Epithelial cell of proximal tubule (primary cell): ENCODE measurements at regions not wholly inside any gene's neighbourhood (a gene's known extent, or its start where the extent isn't known, plus 50 kb on each side); places are given as distances from the start of the nearest gene placed in this dataset.
"Not testable (repeated sequence)": the region's sequence is repeated elsewhere in the genome, so short reads cannot be mapped to it uniquely, and the experiment has no call there.

ENCODE experiments used
- DNase-seq: peaks from one replicate; pipeline ENCODE4 v3.0.0-alpha.2; 2011; ENCODE audit warnings: low read depth
- H3K4me3 ChIP-seq: 2 replicates; pipeline ENCODE4 v1.5.1; 2011; ENCODE audit warnings: low read depth, mild to moderate bottlenecking, low read length
- CTCF ChIP-seq: conservative IDR thresholded peaks from 2 replicates; pipeline ENCODE4 v1.5.1; 2012; ENCODE audit warnings: low read depth, mild to moderate bottlenecking, low read length

- H3K4me3 ChIP-seq: no peak overlapping the region
- no peak for DNase-seq
- no peak for TF ChIP-seq CTCF
These were observed 73.9 kb upstream of the WASF3 start for GRCh38 chr13:26483546-26483945.

- TF ChIP-seq CTCF: no peak
- no peak overlapping the region for H3K4me3 ChIP-seq
- DNase-seq: no peak
These were observed 73.3 kb upstream of the WASF3 start for GRCh38 chr13:26484196-26484595.

- TF ChIP-seq CTCF: no peak
- H3K4me3 ChIP-seq: no peak overlapping the region
- DNase-seq: no peak
These were observed 72.2 kb upstream of the WASF3 start for GRCh38 chr13:26485288-26485687.

GRCh38 chr13:26485786-26486185 is 71.7 kb upstream of the WASF3 start:
- no peak for DNase-seq
- no peak for TF ChIP-seq CTCF
- H3K4me3 ChIP-seq: no peak overlapping the region

GRCh38 chr13:26486550-26486949 is 70.9 kb upstream of the WASF3 start:
- DNase-seq: no peak
- no peak overlapping the region for H3K4me3 ChIP-seq
- no peak for TF ChIP-seq CTCF

GRCh38 chr13:26487781-26488180 is 69.7 kb upstream of the WASF3 start:
- no peak for DNase-seq
- no peak overlapping the region for H3K4me3 ChIP-seq
- TF ChIP-seq CTCF: no peak

GRCh38 chr13:26488236-26489003 is 69.1 kb upstream of the WASF3 start:
- no peak overlapping the region for H3K4me3 ChIP-seq
- no peak for TF ChIP-seq CTCF
- DNase-seq: no peak

GRCh38 chr13:26492301-26492700 is 65.2 kb upstream of the WASF3 start:
- not testable (repeated sequence) for DNase-seq, H3K4me3 ChIP-seq
